Stimulated activated naive CD8-positive, alpha-beta T cell treated with anti-CD3 and anti-CD28 coated beads, Interleukin-15, Interleukin-2, amounts not matched to agents 100 ng/mL and 50 ng/mL, for 24 hours (primary cell): ENCODE measurements at regions not wholly inside any gene's neighbourhood (a gene's known extent, or its start where the extent isn't known, plus 50 kb on each side); places are given as distances from the start of the nearest gene placed in this dataset.

ENCODE experiments used
- H3K27ac Mint-ChIP-seq: one replicate; pipeline ENCODE4 v1.8.0; 2021; ENCODE audit warnings: mild to moderate bottlenecking, mixed read lengths
- H3K27me3 Mint-ChIP-seq: one replicate; pipeline ENCODE4 v1.8.0; 2021; ENCODE audit warnings: mixed read lengths
- H3K36me3 Mint-ChIP-seq: one replicate; pipeline ENCODE4 v1.8.0; 2021; ENCODE audit warnings: low read depth, mixed read lengths
- H3K4me1 Mint-ChIP-seq: one replicate; pipeline ENCODE4 v1.8.0; 2021; ENCODE audit warnings: low read depth, mixed read lengths
- H3K4me3 Mint-ChIP-seq: one replicate; pipeline ENCODE4 v1.8.0; 2021; ENCODE audit warnings: mild to moderate bottlenecking, mixed read lengths
- H3K9me3 Mint-ChIP-seq: one replicate; pipeline ENCODE4 v1.8.0; 2021; ENCODE audit warnings: mixed read lengths

DNA sequence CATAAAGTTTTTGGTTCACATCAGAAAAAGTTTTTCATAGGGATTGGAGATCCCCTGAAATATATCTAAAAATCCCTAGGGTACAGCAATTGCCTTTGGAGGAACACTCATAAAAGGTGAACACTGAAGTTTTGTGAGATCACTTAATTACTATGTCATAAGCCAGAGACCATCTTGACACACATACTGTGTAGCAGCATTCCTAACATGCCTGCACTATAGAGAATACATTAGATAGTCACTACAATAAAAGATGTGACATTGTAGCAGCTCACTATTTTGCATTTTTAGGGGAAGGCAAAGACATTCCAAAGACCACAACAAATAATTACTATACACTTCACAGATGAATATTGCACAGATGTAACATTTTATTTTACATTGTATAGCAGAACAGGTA is 779.9 kb downstream of the KCNT2 start:
- no peaks in the 10 kb centered on the region for H3K36me3 Mint-ChIP-seq
- H3K27me3 Mint-ChIP-seq: no peaks in the 10 kb centered on the region
- H3K9me3 Mint-ChIP-seq: no peaks in the 10 kb centered on the region
- no peak overlapping the region for H3K4me3 Mint-ChIP-seq
- H3K4me1 Mint-ChIP-seq: no peaks in the 10 kb centered on the region
- no peak overlapping the region for H3K27ac Mint-ChIP-seq

DNA sequence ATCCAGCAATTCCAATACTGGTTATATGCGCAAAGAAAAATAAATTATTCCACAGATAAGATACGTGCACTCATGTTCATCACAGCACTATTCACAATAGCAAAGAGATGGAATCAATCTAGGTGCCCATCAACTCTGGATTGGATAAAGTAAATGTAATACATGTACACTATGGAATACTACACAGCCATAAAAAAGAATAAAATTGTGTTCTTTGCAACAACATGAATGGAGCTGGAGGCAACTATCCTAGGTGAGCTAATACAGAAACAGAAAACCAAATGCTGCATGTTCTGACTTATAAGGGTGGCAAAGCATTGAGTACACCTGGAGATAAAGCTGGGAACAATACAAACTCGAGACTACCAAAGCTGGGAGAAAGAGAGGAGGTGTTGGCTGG is 787.3 kb downstream of the KCNT2 start:
- no peaks in the 10 kb centered on the region for H3K4me1 Mint-ChIP-seq
- peaks cover 15% of the 10 kb centered on the region for H3K9me3 Mint-ChIP-seq
- no peak overlapping the region for H3K27ac Mint-ChIP-seq
- H3K27me3 Mint-ChIP-seq: no peaks in the 10 kb centered on the region
- no peaks in the 10 kb centered on the region for H3K36me3 Mint-ChIP-seq
- H3K4me3 Mint-ChIP-seq: no peak overlapping the region

DNA sequence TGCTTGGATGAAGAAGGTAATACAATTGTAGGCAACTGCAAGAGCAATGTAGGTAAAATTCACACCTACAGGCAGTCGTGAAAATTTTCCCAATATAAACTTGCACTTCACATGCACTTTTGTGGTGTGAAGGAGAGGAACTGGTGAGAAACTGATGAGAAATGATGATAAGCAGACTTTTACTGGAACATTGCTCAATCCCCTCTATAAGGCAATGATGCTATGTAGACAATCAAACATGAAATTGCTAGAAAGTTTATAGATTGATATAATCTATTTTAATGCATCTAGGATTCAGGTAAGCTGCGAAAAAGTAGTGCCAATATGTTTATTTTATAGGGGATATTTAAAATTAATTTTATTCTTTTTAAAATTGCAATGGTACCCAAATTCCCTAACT is 802.2 kb downstream of the KCNT2 start:
- no peaks in the 10 kb centered on the region for H3K9me3 Mint-ChIP-seq
- no peak overlapping the region for H3K4me3 Mint-ChIP-seq
- H3K27me3 Mint-ChIP-seq: no peaks in the 10 kb centered on the region
- no peak overlapping the region for H3K27ac Mint-ChIP-seq
- no peaks in the 10 kb centered on the region for H3K4me1 Mint-ChIP-seq
- no peaks in the 10 kb centered on the region for H3K36me3 Mint-ChIP-seq

DNA sequence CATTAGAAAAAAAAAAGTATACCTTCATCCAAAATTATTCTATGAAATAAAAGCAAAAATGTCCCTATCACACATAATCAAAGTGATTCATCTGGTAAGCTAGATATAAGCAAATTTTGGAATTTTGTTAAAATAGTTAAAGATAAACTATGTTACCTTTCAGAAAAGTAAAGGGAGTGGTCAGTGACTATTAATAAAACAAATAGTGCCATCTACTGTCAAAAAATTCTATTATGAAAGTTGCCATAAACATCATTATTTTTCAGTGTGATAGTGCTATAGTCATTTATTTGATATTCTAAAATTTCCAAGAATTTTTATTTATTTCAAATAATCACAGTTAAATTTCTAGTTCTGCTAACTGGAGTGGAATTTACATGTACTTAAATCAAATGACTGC is 803.7 kb downstream of the KCNT2 start:
- no peak overlapping the region for H3K27ac Mint-ChIP-seq
- H3K4me3 Mint-ChIP-seq: no peak overlapping the region
- no peaks in the 10 kb centered on the region for H3K27me3 Mint-ChIP-seq
- no peaks in the 10 kb centered on the region for H3K4me1 Mint-ChIP-seq
- H3K36me3 Mint-ChIP-seq: no peaks in the 10 kb centered on the region
- H3K9me3 Mint-ChIP-seq: peaks cover under 1% of the 10 kb centered on the region

DNA sequence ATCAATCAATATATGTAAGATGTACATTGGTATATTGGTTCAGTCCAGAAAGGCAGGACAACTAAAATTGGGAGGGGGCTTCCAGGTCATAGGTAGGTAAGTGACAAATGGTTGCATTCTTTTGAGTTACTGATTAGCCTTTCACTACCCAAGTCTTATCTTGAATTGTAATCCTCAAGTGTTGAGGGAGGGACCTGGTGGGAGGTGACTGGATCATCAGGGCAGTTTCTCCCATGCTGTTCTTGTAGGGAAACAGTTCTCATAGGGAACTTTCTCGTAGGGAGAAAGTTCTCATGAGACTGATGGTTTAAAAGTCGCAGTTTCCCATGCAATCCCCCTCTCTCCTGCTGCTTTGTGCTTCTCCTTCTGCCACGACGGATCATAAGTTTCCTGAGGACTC is 809.2 kb downstream of the KCNT2 start:
- Mint-ChIP-seq H3K4me1 (no peaks in the 10 kb centered on the region), H3K9me3 (peaks cover 8% of the 10 kb centered on the region), H3K36me3 (no peaks in the 10 kb centered on the region), H3K4me3 (no peak overlapping the region), H3K27me3 (no peaks in the 10 kb centered on the region), H3K27ac (no peak overlapping the region)

DNA sequence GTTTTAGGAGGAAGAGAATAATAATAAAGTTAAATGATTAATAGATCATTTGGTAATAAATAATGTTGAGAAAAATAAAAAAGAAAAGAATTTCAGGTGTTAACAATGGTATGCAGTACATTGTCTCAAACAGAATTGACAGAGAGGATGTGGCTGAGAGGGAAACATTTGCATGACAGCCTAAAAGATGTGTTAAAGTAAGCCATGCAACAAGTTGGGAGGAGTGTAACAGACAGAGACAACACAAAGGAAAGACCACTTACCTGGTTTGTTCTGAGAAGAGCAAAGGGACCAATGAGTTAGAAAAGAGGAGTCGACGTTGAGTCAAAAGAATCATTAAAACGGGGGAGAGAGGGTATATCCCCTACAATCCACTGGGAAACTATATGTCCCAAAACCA is 814.0 kb downstream of the KCNT2 start:
- H3K9me3 Mint-ChIP-seq: peaks cover 9% of the 10 kb centered on the region
- no peak overlapping the region for H3K4me3 Mint-ChIP-seq
- H3K4me1 Mint-ChIP-seq: no peaks in the 10 kb centered on the region
- no peaks in the 10 kb centered on the region for H3K36me3 Mint-ChIP-seq
- no peak overlapping the region for H3K27ac Mint-ChIP-seq
- no peaks in the 10 kb centered on the region for H3K27me3 Mint-ChIP-seq

DNA sequence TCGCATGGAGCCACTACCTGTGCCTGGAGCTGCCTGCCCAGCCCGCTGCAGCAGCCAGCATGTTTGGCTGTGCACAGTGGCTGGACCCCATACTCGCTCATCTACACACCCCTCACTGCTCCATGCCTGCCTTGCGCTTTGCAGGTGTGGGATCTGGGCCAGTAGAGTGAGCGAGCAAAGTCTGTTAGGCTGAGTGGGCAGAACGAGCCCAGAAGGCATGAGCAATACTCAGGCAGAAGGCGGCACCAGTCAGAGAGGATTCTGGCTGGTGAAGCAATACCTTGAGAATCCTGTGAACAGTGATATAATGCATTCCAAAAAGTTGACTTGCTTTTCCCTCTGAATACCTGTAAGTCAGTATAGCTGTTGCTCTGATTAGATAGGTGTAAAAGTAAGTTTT is 816.4 kb downstream of the KCNT2 start:
- no peaks in the 10 kb centered on the region for H3K36me3 Mint-ChIP-seq

DNA sequence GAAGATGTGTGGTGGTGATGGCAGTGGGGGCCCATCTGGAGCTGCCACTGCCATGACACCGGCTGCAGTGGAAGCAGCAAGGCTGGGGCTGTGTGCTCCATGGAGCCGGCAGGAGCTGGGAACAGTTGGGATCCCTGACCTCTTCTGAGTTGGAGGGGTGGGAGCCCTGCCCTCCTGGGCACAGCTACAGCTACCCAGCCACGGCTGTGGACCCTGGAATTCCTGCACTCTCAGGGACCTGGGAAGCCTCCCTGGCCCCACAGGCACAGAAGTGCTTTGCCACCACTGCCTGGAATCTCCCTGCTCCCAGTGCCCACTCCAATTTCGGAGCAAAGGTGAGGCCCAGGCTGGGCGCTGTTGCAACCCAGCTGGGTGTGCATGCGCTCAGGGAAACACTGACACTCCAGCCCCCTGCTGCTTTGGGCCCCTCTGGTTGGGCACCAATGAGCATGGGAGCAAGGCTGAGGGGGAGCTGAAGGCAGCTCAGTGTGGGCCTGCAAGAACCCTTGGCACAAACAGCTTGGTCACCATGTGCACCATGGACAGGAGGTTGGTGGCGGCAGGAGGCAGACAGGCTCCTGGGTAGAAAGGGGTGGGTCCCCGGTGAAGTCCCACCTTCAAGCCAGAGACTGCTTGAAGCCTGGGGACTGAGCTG is 817.6 kb downstream of the KCNT2 start:
- H3K27me3 Mint-ChIP-seq: no peaks in the 10 kb centered on the region
- peaks cover 17% of the 10 kb centered on the region for H3K9me3 Mint-ChIP-seq
- H3K27ac Mint-ChIP-seq: no peak overlapping the region
- H3K4me1 Mint-ChIP-seq: no peaks in the 10 kb centered on the region
- no peak overlapping the region for H3K4me3 Mint-ChIP-seq
- H3K36me3 Mint-ChIP-seq: no peaks in the 10 kb centered on the region

More for the DNA sequence above, 816.4 kb downstream of the KCNT2 start:
- Mint-ChIP-seq H3K9me3 (peaks cover 11% of the 10 kb centered on the region), H3K4me1 (no peaks in the 10 kb centered on the region), H3K27me3 (no peaks in the 10 kb centered on the region), H3K27ac (no peak overlapping the region), H3K4me3 (no peak overlapping the region)

DNA sequence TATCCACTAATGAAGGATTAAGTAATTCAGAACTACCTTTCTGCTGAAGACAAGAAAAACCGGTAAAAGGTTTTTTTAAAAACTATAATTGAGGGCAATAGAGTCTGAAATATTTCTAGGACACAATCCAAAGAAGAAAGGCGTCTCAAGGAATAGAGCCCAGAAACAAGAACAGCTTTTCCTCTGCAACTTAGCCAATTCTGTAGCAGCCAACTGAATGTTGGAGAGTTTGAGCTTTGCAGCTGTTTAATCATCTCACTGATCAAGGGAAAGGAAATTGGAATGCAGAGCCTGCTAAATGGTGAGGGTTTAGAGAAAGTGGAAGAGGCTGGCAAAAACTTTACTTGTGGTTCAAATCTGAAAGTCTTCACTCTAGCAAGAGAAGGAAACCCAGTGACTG is 818.9 kb downstream of the KCNT2 start:
- Mint-ChIP-seq H3K4me1 (no peaks in the 10 kb centered on the region), H3K27ac (no peak overlapping the region), H3K4me3 (no peak overlapping the region), H3K36me3 (no peaks in the 10 kb centered on the region), H3K9me3 (peaks cover 15% of the 10 kb centered on the region), H3K27me3 (no peaks in the 10 kb centered on the region)

DNA sequence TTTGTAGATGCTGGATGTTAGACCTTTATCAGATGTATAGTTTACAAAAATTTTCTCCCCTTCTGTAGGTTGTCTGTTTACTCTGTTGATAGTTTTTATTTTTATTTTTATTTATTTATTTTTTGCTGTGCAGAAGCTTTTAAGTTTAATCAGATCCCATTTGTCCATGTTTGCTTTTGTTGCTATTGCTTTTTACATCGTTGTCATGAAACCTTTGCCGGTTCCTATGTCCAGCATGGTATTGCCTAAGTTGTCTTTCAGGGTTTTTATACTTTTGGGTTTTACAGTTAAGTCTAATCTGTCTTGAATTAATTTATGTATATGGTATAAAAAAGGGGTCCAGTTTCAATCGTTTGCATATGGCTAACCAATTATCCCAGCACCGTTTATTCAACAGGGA is 819.5 kb downstream of the KCNT2 start:
- H3K27me3 Mint-ChIP-seq: no peaks in the 10 kb centered on the region
- H3K36me3 Mint-ChIP-seq: no peaks in the 10 kb centered on the region
- H3K9me3 Mint-ChIP-seq: peaks cover 12% of the 10 kb centered on the region
- no peak overlapping the region for H3K27ac Mint-ChIP-seq
- no peaks in the 10 kb centered on the region for H3K4me1 Mint-ChIP-seq
- H3K4me3 Mint-ChIP-seq: no peak overlapping the region

DNA sequence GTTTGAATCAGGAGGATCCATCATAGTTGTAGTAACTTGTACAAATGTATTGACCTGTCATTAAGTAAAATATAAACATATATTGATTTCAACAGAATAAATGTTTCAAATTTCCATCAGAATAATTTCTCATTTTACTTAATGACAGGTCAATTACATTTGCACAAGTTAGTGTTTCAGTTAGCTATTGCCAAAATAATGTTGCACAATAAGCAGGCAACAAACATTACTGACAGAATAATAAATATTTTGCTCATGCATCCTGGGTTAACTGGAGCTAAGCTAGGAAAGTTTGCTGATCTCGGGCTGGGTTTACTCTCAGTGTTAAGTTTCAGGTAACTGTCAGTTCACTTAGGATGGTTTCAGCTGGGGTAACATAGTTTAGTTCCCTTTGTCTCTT is 822.4 kb downstream of the KCNT2 start:
- H3K4me1 Mint-ChIP-seq: no peaks in the 10 kb centered on the region
- no peaks in the 10 kb centered on the region for H3K36me3 Mint-ChIP-seq
- H3K27ac Mint-ChIP-seq: no peak overlapping the region
- peaks cover 12% of the 10 kb centered on the region for H3K9me3 Mint-ChIP-seq
- H3K27me3 Mint-ChIP-seq: no peaks in the 10 kb centered on the region
- no peak overlapping the region for H3K4me3 Mint-ChIP-seq

DNA sequence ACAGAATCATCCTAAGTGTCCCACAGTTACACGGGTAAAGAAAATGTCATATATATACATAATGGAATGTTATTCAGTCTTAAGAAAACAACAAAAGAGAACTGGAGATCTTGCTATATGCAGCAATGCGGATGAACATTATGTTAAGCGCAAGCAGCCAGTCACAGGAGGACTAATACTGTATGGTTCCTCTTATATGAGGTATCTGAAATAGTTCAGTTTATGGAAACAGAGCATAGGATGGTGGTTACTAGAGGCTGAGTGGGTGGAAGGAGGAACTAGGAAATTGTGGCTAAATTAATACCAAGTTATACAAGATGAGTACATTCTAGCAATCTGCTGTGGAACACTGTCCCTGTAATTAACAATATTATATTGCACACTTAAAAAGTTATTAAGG is 834.3 kb downstream of the KCNT2 start:
- H3K4me1 Mint-ChIP-seq: no peaks in the 10 kb centered on the region
- no peak overlapping the region for H3K27ac Mint-ChIP-seq
- no peaks in the 10 kb centered on the region for H3K36me3 Mint-ChIP-seq
- no peaks in the 10 kb centered on the region for H3K27me3 Mint-ChIP-seq
- H3K9me3 Mint-ChIP-seq: no peaks in the 10 kb centered on the region
- no peak overlapping the region for H3K4me3 Mint-ChIP-seq

DNA sequence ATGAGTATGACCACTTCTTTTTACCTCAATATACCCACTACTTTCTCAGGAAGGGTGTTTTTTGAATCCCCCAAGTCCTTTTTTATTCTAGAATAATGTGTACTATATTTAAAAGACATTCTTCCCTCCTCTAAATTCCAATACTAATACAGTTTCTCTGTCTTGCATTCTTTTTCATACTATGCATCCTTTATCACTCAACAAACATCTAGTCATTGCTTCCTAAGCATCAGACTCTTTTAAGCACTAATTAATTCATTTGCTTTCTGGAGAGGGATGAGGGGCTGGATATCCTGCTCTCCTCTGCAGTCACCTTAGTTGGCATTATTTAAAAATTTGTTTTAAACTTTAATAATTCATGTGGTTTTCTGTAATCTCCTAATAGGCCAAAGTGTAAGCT is 838.8 kb downstream of the KCNT2 start:
- no peaks in the 10 kb centered on the region for H3K9me3 Mint-ChIP-seq
- H3K27me3 Mint-ChIP-seq: no peaks in the 10 kb centered on the region
- H3K27ac Mint-ChIP-seq: no peak overlapping the region
- no peaks in the 10 kb centered on the region for H3K4me1 Mint-ChIP-seq
- no peaks in the 10 kb centered on the region for H3K36me3 Mint-ChIP-seq
- no peak overlapping the region for H3K4me3 Mint-ChIP-seq

DNA sequence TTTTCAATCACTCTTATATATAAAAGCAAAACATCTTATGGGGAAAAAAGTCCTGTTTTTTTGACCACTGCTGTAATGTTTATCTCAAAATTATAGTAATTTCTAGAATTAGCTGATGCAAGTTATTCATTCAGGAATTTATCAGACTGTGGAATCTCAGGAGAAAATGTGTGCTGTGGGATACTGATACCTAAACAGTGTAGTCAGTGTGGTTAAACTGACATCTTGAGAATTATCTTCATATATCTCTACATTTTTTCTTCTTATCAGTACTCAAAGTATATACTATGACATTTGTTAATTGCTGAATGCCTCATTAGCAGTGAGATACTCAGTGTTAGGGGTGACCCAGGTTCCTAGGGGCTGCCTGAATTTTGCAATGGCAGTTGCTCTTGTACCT is 839.3 kb downstream of the KCNT2 start:
- Mint-ChIP-seq H3K27ac (no peak overlapping the region), H3K27me3 (no peaks in the 10 kb centered on the region), H3K36me3 (no peaks in the 10 kb centered on the region), H3K4me1 (no peaks in the 10 kb centered on the region), H3K9me3 (no peaks in the 10 kb centered on the region), H3K4me3 (no peak overlapping the region)

DNA sequence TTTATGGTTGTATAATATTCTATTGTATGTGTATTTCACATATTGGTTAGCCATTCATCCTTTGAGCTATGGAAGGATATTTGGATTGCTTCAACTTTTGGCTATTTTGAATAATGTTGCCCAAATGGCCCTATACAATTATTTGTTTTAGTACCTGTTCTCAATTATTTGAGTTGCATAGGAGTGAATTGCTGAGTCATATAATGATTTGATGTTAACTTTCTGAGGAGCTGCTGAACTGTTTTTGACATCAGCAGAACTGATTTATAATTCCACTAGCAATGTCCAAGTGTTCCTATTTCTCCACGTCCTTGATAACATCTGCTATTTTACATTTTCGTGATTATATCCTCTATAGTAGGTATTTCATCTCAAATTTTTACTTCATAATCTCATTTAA is 839.9 kb downstream of the KCNT2 start:
- no peaks in the 10 kb centered on the region for H3K27me3 Mint-ChIP-seq

DNA sequence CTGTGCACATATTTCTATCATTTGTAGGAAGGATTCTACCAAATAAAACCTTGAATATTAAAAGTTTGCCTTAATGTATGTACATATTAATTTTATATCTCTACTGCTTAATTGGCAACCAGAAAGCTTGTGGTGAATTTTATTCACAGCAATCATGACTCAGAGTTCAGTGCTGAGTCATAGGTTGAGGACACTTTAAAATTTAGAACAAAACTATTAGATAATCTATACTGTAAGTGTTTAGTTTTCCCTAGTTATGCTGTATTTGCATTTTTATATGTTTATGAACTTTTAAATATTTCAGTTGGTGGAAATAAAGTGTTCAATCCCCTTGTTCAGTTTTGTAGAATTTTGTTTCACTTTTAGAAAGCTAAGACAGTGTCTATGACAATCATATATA is 841.5 kb downstream of the KCNT2 start:
- no peaks in the 10 kb centered on the region for H3K4me1 Mint-ChIP-seq
- H3K9me3 Mint-ChIP-seq: no peaks in the 10 kb centered on the region
- H3K4me3 Mint-ChIP-seq: no peak overlapping the region
- H3K27ac Mint-ChIP-seq: no peak overlapping the region
- no peaks in the 10 kb centered on the region for H3K36me3 Mint-ChIP-seq
- H3K27me3 Mint-ChIP-seq: no peaks in the 10 kb centered on the region

More for the DNA sequence above, 839.9 kb downstream of the KCNT2 start:
- Mint-ChIP-seq H3K4me3 (no peak overlapping the region), H3K9me3 (no peaks in the 10 kb centered on the region), H3K27ac (no peak overlapping the region), H3K4me1 (no peaks in the 10 kb centered on the region), H3K36me3 (no peaks in the 10 kb centered on the region)
